Brain microvascular endothelial cell (primary cell): ENCODE measurements at regions not wholly inside any gene's neighbourhood (a gene's known extent, or its start where the extent isn't known, plus 50 kb on each side); places are given as distances from the start of the nearest gene placed in this dataset.

Source experiments
- DNase-seq: peaks from one replicate; pipeline ENCODE4 v3.0.0-alpha.2; 2020
- H3K27ac ChIP-seq: fragments of 250-450 bp; sonication (Bioruptor Pico); 2 replicates; pipeline ENCODE4 v1.5.1; 2020; ENCODE audit warnings: mild to moderate bottlenecking, moderate library complexity
- H3K27me3 ChIP-seq: fragments of 250-450 bp; sonication (Bioruptor Pico); replicated peaks from 2 replicates; pipeline ENCODE4 v1.5.1; 2020; ENCODE audit warnings: mild to moderate bottlenecking
- H3K36me3 ChIP-seq: fragments of 250-450 bp; sonication (Bioruptor Pico); replicated peaks from 2 replicates; pipeline ENCODE4 v1.5.1; 2020; ENCODE audit warnings: mild to moderate bottlenecking
- H3K4me3 ChIP-seq: 2 replicates; pipeline ENCODE4 v1.5.1; 2011; ENCODE audit warnings: low read depth, mild to moderate bottlenecking, control low read depth, low read length, moderate library complexity
- CTCF ChIP-seq: IDR thresholded peaks from 2 replicates; pipeline ENCODE4 v1.5.1; 2011; ENCODE audit warnings: low read depth, mild to moderate bottlenecking, moderate library complexity, low read length, control low read depth, inconsistent platforms; ENCODE audit errors: missing control alignments
- in situ Hi-C: cut with HindIII; loops from 2 replicates; pipeline ENCODE4 v1.10.0; 2017; ENCODE audit warnings: low sequenced_read_pairs, low pct_ligation_motif_present

- Histone ChIP-seq H3K4me3 (no peak overlapping the region), H3K27me3 (no peaks in the 10 kb centered on the region), H3K27ac (no peak overlapping the region), H3K36me3 (no peaks in the 10 kb centered on the region)
- DNase-seq, result no peak
- in situ Hi-C loops, result no loop called here
- TF ChIP-seq CTCF, result no peak
Measured at GRCh38 chr2:106646605-106647004, 159.4 kb downstream of the CD8B2 start.

- in situ Hi-C loops, result no loop called here
- H3K36me3 ChIP-seq, result no peaks in the 10 kb centered on the region
- DNase-seq, result peak; percentile 19
- no peaks in the 10 kb centered on the region for H3K27me3 ChIP-seq
- H3K4me3 ChIP-seq, result no peak overlapping the region
- H3K27ac ChIP-seq, result no peak overlapping the region
- TF ChIP-seq CTCF, result no peak
Measured at GRCh38 chr2:106649306-106649705, 162.1 kb downstream of the CD8B2 start.

- no peak overlapping the region for H3K27ac ChIP-seq
- H3K27me3 ChIP-seq, result no peaks in the 10 kb centered on the region
- TF ChIP-seq CTCF, result no peak
- in situ Hi-C loops, result no loop called here
- H3K36me3 ChIP-seq, result no peaks in the 10 kb centered on the region
- DNase-seq, result no peak
- H3K4me3 ChIP-seq, result no peak overlapping the region
Measured at GRCh38 chr2:106653465-106653864, 166.3 kb downstream of the CD8B2 start.

- no peak for TF ChIP-seq CTCF
- in situ Hi-C loops, result no loop called here
Measured at GRCh38 chr2:106658616-106659015, 171.5 kb downstream of the CD8B2 start.

GRCh38 chr2:106664669-106665068 lies 177.5 kb downstream of the CD8B2 start:
- in situ Hi-C loops, result no loop called here
- Histone ChIP-seq H3K27me3 (no peaks in the 10 kb centered on the region), H3K27ac (no peak overlapping the region), H3K36me3 (no peaks in the 10 kb centered on the region), H3K4me3 (no peak overlapping the region)
- TF ChIP-seq CTCF, result no peak
- no peak for DNase-seq

More at GRCh38 chr2:106658616-106659015, 171.5 kb downstream of the CD8B2 start:
- Histone ChIP-seq H3K4me3 (no peak overlapping the region), H3K36me3 (no peaks in the 10 kb centered on the region), H3K27ac (no peak overlapping the region), H3K27me3 (no peaks in the 10 kb centered on the region)
- DNase-seq, result no peak

- Histone ChIP-seq H3K4me3 (no peak overlapping the region), H3K36me3 (no peaks in the 10 kb centered on the region), H3K27ac (no peak overlapping the region), H3K27me3 (no peaks in the 10 kb centered on the region)
- in situ Hi-C loops, result no loop called here
- TF ChIP-seq CTCF, result no peak
- DNase-seq, result no peak
Measured at GRCh38 chr2:106667478-106668070, 180.4 kb downstream of the CD8B2 start.
